ENCODE measurements at regions not wholly inside any gene's neighbourhood (a gene's known extent, or its start where the extent isn't known, plus 50 kb on each side); places are given as distances from the start of the nearest gene placed in this dataset.
A peak's percentile ranks its signal among the peaks of the same experiment; 100 is the strongest.

DNA sequence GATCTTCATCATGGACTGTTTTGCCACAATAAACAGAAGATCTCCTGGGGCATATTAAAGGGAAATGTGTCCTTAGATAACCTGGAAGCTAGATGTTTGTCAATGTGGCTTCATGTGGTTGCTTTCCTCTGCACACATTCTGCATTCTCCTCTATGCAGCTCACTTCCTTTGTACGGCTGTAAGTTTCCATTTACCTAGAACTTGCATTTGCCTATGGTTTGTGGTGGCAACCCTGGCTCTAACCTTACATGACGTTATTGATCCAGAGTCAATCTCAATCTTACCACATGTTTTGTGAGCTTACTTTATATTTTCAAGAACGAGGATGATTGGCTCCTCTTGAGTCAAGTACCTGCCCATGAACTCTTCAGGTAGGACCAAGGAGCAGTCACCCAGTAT is 863.1 kb downstream of the MAFB start:
- in situ Hi-C loops (cut with MboI; ENCODE audit: low sequenced_read_pairs, unreplicated experiment): no loop called here
- TF ChIP-seq, protein P1, sequence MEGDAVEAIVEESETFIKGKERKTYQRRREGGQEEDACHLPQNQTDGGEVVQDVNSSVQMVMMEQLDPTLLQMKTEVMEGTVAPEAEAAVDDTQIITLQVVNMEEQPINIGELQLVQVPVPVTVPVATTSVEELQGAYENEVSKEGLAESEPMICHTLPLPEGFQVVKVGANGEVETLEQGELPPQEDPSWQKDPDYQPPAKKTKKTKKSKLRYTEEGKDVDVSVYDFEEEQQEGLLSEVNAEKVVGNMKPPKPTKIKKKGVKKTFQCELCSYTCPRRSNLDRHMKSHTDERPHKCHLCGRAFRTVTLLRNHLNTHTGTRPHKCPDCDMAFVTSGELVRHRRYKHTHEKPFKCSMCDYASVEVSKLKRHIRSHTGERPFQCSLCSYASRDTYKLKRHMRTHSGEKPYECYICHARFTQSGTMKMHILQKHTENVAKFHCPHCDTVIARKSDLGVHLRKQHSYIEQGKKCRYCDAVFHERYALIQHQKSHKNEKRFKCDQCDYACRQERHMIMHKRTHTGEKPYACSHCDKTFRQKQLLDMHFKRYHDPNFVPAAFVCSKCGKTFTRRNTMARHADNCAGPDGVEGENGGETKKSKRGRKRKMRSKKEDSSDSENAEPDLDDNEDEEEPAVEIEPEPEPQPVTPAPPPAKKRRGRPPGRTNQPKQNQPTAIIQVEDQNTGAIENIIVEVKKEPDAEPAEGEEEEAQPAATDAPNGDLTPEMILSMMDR (IDR thresholded peaks at IDR 0.05; ENCODE audit: borderline replicate concordance, control extremely low read depth, extremely low read depth, insufficient read depth, missing control alignments): no peak
- peak; percentile 36 for DNase-seq (ENCODE audit: low spot score)

DNA sequence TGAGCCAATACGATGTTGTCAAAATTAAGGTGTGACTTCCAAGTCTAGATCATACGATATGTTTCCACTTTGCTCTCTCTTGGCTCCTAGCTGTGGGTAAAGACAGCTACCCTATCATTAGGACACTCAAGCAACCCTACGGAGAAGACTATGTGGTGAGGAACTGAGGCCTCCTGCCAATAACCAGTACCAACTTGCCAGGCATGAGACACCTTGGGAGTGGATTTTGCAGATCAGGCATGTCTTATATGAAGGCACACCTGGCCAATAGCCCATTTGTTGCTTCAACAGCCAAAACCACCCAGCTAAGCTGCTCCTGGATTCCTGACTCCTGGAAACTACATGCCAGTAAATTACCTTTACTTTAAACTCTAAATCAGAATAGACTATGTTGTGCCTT is 863.4 kb downstream of the DHX35 start:
- in situ Hi-C loops (cut with MboI; ENCODE audit: low sequenced_read_pairs, unreplicated experiment): no loop called here
- no peak for DNase-seq (ENCODE audit: low spot score)
- TF ChIP-seq, protein P1 (IDR thresholded peaks at IDR 0.05; ENCODE audit: borderline replicate concordance, control extremely low read depth, extremely low read depth, insufficient read depth, missing control alignments): no peak

DNA sequence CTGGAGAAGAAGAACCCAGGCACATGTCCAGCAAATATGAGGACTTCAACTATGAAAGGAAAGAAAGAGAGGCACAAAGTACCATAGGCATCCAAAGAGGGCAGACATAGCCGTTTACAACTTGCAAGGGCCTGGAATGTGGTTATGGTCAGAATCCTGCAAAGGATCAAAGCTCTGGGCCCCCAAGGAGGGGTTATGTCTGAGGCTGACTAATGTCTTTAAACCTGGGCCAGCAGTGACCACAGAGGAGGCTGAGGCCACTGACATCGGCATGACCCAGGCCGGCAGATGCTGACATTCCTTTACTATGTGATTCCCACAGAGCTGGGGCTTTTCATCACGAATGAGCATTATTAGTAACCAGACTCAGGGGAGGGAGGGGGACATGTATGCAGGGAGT is 861.1 kb downstream of the DHX35 start:
- TF ChIP-seq, protein P1 (IDR thresholded peaks at IDR 0.05; ENCODE audit: borderline replicate concordance, control extremely low read depth, extremely low read depth, insufficient read depth, missing control alignments): no peak
- in situ Hi-C loops (cut with MboI; ENCODE audit: low sequenced_read_pairs, unreplicated experiment): no loop called here
- DNase-seq (ENCODE audit: low spot score): no peak

DNA sequence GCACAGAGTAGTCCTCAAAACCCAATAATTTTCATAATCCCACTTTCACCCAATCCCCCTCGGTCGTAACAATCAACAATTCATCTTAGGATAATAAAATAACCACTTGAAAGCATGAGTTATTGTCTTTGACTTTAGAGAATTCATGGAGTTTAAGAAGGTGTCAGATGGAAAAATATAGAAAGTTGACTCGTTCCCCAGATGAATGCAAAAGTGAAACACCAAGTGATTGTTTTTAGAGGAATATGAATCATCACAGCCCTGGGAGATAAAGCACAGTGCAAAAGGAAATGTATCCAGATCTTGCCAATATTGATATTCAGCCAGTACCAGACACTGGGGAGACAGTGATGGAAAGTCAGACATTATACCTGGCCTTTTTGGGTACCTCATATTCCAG is 860.5 kb downstream of the DHX35 start:
- TF ChIP-seq, protein P1 (IDR thresholded peaks at IDR 0.05; ENCODE audit: borderline replicate concordance, control extremely low read depth, extremely low read depth, insufficient read depth, missing control alignments): no peak
- no peak for DNase-seq (ENCODE audit: low spot score)
- in situ Hi-C loops (cut with MboI; ENCODE audit: low sequenced_read_pairs, unreplicated experiment): no loop called here

DNA sequence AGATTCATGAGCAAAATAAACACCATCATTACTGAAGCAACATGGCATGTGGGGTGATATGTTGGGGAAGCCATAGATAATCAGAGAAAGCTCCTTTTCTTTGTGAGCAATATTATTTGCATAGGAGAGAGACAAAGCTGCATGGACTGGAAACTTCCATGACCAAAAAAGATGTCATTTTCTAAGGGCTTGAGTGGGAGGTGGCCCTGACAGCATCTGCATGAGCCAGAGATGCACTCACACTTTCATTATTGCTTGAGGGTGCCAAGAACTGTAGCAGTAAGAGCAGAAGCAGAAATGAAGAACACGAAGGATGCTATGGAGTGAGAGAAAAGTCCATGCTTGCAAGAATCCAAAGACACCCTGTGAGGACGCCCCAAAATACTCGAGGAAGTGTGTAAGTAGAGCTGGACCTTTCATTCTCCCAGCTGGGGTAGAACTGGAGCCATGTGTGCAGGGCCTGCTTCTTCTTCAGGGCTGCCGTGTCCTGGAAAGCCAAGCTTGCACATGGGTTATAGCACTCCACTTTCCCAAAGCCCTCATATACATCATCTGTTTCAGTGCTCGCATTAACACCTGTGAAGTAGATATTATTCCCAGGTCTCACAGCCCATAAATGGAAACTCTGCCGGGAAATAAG is 851.2 kb downstream of the DHX35 start:
- in situ Hi-C loops (cut with MboI; ENCODE audit: low sequenced_read_pairs, unreplicated experiment): no loop called here
- DNase-seq (ENCODE audit: low spot score): peak; percentile 12
- TF ChIP-seq, protein P1 (IDR thresholded peaks at IDR 0.05; ENCODE audit: borderline replicate concordance, control extremely low read depth, extremely low read depth, insufficient read depth, missing control alignments): no peak

DNA sequence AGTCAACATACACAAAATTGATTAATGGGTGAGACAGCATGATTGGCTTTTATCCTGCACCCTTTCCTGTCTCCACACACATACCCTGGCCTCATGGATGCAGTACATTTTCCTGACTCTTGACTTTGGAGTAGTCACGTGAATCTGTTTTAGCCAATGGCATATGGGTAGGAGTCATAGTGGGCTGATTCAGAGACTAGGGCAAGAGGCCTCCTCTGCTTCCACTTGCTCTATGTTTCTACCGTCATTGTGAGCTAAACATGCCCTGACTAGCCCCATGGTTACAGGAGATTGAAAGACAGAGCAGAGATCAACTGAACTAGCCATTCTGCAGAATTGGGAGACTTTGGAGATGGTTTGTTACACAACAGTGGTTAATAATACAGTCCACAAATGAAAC is 850.0 kb downstream of the DHX35 start:
- in situ Hi-C loops (cut with MboI; ENCODE audit: low sequenced_read_pairs, unreplicated experiment): no loop called here
- TF ChIP-seq, protein P1 (IDR thresholded peaks at IDR 0.05; ENCODE audit: borderline replicate concordance, control extremely low read depth, extremely low read depth, insufficient read depth, missing control alignments): no peak
- no peak for DNase-seq (ENCODE audit: low spot score)
